ENCODE measurements at regions not wholly inside any gene's neighbourhood (a gene's known extent, or its start where the extent isn't known, plus 50 kb on each side); places are given as distances from the start of the nearest gene placed in this dataset.
"Not testable (repeated sequence)": the region's sequence is repeated elsewhere in the genome, so short reads cannot be mapped to it uniquely, and the experiment has no call there.

DNA sequence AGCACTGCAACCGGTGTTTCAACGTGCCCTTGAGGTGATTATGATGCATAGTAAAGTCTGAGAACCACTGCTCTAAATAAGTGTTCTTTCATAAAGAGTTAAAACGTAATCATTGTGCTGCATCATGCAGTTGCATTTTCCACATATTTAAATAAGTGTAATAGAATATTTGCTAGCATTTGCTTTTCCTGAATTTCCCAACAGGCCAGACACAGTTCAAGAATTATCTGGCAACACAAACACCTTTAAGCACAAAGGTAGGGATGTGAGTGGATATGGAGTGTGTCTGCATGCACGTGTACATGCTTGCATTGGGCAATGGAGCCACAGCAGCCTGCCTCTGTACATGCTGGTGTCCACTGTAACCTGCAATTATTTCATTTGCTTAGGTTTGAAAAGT, 193.6 kb upstream of the PIK3R1 start:
- no peak for DNase-seq (ENCODE audit: low spot score)

GRCh38 chr5:68021227-68021626, 194.3 kb upstream of the PIK3R1 start:
- no peak for DNase-seq (ENCODE audit: low spot score)

GRCh38 chr5:68020461-68020969, 195.0 kb upstream of the PIK3R1 start:
- not testable (repeated sequence) for DNase-seq (ENCODE audit: low spot score)

DNA sequence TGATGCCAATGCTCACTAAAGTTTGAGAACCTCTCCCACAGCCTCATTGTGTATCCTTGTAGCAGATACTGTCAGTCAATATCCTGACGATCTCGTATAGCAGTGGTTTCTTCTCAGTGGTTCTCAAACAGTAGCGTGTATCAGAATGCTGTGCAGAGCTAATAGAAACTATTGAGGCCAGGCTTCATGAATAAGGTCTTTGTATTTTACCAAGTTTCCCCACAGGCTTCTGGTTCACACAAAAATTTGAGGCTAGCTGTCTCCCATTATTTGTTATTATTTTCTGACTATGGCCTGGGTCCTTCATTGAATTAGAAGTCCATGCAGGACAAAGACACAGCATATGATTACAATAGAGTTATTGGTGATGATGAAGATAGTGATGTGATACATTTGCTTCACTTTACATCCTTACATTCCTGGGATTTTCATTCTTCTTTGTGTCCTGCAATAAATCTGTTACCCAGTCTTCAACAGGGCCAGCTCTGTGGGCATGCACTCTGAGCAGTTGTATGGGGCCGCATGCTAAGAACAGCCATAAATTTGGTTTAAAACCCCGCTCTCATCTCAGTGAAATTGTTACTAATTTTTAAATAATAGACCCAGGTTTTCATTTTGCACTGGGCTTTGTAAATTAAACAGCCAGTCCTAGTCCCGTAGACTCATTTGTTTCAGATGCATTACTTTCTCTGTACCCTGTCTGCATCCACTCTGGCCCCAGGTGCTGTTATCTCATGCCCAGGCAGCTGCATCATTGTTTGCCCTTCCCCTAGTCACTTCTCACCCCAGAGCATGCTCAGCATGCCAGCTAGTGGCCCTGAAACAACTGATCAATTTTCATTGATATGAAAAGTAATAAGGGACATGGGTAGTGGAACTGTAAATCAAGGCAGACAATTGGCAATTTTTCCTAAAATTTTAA, 199.9 kb upstream of the PIK3R1 start:
- DNase-seq (ENCODE audit: low spot score): peak; percentile 42

DNA sequence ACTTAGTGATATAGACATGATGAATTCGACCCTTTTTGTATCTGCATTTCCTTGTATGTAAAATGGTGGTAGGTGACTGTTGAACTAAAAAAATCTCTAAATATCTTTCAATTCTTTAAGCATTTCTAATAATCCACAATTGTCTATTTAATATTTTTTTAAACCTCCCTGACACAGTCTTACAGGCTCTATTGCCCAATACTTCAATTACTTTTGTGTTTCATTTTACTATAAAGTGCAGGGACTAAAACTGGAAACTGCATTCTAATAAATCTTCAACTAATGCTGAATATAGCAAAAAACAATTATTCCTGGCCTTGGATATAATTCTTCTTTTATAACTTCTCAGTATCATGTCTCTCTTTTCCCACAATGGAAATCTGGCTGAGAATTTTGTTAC, 202.7 kb upstream of the PIK3R1 start:
- no peak for DNase-seq (ENCODE audit: low spot score)

DNA sequence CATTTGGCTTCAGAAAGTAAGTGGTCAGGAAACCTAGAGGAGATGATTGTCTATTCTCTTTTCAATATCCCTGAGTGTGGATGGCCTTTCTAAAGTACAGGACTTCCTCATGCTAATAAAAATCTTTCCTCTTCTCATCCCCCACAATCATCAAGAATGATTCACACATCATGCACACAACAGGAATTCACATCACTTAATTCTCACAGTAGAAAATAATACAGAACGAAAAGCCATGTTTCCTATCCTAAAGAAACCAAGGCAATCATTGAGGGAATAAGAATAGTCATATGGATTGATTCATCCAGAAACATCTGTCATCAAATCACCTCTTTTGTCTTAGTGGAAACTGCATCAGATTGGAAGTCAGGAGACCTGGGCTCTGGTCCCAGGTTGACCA, 203.1 kb upstream of the PIK3R1 start:
- DNase-seq (ENCODE audit: low spot score): no peak

DNA sequence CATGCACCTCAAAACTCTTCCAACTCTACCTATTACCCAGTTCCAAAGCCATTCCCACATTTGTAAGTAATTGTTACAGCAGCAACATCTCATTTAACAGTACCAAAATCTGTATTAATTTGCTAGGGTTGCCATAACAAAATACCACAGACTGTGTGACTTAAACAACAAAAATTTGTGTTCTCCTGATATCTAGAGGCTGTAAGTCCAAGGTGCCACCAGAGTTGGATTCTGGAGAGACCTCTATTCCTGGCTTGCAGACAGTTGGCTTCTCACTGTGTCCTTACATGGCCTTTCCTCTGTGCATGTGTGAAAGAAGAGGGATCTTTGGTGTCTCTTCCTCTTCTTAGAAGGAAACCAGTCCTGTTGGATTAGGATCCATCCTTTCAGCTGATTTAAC, 203.8 kb upstream of the PIK3R1 start:
- no peak for DNase-seq (ENCODE audit: low spot score)

DNA sequence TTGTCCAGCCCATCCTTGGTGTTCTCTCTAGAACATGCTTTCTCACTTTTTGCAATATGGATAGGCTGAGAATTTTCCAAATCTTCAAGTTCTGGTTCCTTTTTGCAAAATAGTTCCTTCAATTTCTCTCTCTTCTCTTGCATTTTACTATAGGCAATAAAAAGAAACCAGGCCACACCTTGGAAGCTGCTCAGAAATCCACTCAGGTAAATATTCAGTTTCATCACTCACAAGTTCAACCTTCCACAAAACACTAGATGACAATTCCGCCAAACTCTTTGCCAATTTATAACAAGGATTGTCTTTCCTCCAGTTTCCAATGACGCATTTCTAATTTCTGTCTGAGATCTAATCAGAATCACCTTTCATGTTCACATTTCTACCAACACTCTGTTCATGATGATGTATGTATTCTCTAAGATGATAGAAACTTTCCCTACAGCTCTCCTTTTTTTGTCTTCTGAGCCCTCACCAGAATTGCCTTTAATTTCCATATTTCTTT, 204.2 kb upstream of the PIK3R1 start:
- DNase-seq (ENCODE audit: low spot score): no peak

- DNase-seq (ENCODE audit: low spot score): no peak
Observed at GRCh38 chr5:68010740-68011139, 204.8 kb upstream of the PIK3R1 start.

- DNase-seq (ENCODE audit: low spot score): no peak
Observed at GRCh38 chr5:68007451-68007850, 208.1 kb upstream of the PIK3R1 start.

DNA sequence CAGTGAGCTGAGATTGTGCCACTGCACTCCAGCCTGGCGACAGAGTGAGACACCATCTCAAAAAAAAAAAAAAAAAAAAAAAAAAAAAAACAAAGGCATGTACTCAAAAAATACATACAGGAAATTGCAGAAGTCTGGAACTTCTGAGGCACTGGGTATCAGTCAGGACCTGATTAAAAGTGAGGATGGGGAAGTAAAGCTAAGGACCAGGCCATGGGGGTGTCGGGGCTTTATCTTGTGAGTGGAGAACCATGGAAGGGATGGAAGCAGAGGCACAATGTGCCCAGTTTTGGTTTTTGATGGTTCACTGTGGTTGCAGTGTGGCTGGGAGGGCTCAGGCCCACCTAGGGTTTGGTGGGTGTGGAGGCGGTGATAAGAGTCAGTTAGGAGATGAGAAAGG, 212.7 kb upstream of the PIK3R1 start:
- DNase-seq (ENCODE audit: low spot score): no peak

DNA sequence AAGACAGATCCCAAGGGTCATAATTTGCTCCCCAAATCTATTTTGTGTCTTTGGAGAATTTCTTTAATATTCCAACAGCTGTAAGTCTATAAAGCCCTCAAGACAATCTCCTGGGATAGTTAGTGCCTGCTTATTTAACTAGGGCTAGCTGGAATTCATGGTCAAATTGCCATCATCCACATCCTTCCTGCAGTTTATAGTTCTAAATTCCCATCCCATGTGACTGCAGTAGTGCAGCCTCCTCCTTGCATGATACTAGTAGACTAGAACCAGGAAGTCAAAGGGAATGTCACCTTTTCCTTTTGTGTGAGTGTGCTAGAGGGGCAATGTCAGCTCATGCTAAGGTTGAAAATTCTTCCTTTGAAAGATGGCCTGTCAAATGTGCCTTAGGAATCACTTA, 214.8 kb upstream of the PIK3R1 start:
- no peak for DNase-seq (ENCODE audit: low spot score)

DNA sequence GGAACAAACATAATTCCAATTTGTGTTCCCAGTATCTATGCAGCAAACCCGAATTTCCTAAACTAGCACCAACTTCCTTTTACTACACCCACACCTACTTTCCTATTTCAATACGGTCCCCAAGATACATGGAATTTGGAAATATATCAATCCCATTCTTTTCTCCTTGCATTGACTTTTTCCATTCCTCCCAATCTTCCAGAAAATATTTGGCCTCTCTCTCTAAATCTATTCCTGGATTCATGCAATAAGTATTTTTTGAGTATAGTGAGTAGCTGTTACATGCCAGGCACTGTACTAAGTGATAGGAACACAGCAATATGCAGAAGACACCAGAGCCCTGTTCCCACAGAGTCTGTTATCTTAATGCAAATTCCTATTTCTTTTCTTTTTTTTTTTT, 216.2 kb upstream of the PIK3R1 start:
- DNase-seq (ENCODE audit: low spot score): no peak

GRCh38 chr5:67998709-67999261, 216.8 kb upstream of the PIK3R1 start:
- DNase-seq (ENCODE audit: low spot score): no peak

- no peak for DNase-seq (ENCODE audit: low spot score)
Observed at GRCh38 chr5:67997892-67998457, 217.6 kb upstream of the PIK3R1 start.

GRCh38 chr5:67997148-67997547, 218.4 kb upstream of the PIK3R1 start:
- DNase-seq (ENCODE audit: low spot score): no peak

GRCh38 chr5:67996596-67996995, 219.0 kb upstream of the PIK3R1 start:
- no peak for DNase-seq (ENCODE audit: low spot score)

GRCh38 chr5:67992923-67993322, 222.6 kb upstream of the PIK3R1 start:
- no peak for DNase-seq (ENCODE audit: low spot score)

DNA sequence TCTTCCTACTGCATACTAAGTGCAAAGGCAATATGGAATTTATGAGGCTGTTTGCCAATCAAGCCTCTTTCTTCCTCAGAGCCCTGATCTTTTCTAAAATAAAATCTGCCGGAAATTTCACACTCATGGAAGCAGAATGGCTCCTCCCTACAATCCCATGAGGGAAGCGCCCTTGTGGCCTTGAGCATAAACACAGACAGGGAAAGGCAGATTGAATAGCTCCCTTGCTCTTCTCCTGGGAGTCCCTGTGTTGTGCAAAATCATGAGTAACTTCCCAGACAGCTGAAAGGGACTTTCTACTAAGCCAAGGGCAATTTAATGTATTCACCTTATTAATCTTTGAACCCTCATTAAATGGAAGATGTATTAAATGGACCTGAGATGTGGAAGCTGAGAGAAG, 226.1 kb upstream of the PIK3R1 start:
- no peak for DNase-seq (ENCODE audit: low spot score)

DNA sequence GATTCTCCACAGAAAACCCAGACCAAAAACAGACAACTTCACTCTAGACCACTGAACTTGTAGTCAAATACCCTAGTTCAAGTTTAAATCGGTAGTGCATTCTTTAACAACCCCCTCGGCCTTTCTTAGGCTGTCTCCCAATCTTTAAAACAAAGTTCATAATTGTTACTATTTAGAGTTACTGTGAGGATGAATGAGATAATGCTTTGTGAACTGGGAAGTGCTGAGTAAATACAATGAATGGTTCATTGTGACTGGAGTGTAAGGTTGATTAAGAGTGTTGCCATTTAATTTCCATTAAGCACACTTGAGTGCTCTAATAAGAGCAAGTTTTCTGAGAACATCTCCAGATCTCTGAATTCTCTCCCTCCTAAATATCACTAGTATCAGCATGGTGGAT, 228.8 kb upstream of the PIK3R1 start:
- DNase-seq (ENCODE audit: low spot score): peak; percentile 19

- DNase-seq (ENCODE audit: low spot score): no peak
Observed at GRCh38 chr5:67985686-67986387, 229.7 kb upstream of the PIK3R1 start.

DNA sequence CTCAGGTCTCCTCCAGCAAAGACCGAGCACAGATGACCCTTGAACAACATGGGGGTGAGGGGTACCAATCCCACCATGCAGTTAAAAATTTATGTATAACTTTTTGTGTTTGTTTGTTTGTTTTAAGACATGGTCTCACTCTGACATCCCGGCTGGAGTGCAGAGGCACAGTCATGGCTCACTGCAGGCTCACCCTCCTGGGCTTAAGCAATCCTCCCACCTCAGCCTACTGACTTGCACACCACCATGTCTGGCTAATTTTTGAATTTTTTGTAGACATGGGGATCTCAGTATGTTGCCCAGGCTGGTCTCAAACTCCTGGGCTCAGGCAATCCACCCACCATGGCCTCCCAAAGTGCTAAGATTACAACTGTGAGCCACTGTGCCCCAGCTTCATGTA, 231.0 kb upstream of the PIK3R1 start:
- no peak for DNase-seq (ENCODE audit: low spot score)
